ENCODE measurements at regions not wholly inside any gene's neighbourhood (a gene's known extent, or its start where the extent isn't known, plus 50 kb on each side); places are given as distances from the start of the nearest gene placed in this dataset.

- H2BK15ac ChIP-seq (ENCODE audit: low read depth, low read length): no peak overlapping the region
- TF ChIP-seq BHLHE40 (IDR thresholded peaks at IDR 0.05; ENCODE audit: low read depth, low read length) (no peak), MXI1 (IDR thresholded peaks at IDR 0.05; ENCODE audit: borderline replicate concordance, low read depth, low read length) (no peak), RAD21 (IDR thresholded peaks at IDR 0.05; ENCODE audit: low read length) (no peak), ELK1 (IDR thresholded peaks at IDR 0.05; ENCODE audit: borderline replicate concordance, low read depth, low read length) (no peak)
- no peaks in the 10 kb centered on the region for H3K36me3 ChIP-seq (ENCODE audit: control insufficient read depth, insufficient read depth, low read length)
- no peaks in the 10 kb centered on the region for H3K79me1 ChIP-seq (ENCODE audit: low read depth in 1 of 2, low read length in 2 of 2)
- no peak overlapping the region for H3K27ac ChIP-seq (ENCODE audit: insufficient read depth, low read length)
- CTCF ChIA-PET: no interaction called here
- H2BK5ac ChIP-seq (ENCODE audit: low read depth, low read length, poor library complexity, severe bottlenecking): no peak overlapping the region
- no peak overlapping the region for H3K4me3 ChIP-seq (ENCODE audit: insufficient read depth, low read depth, low read length)
- H2BK120ac ChIP-seq (ENCODE audit: low read depth, low read length): no peak overlapping the region
- intact Hi-C loops (cut with micrococcal nuclease): no loop called here
- no peak overlapping the region for H2AK5ac ChIP-seq (ENCODE audit: low read depth, low read length)
- no peaks in the 10 kb centered on the region for H4K20me1 ChIP-seq (ENCODE audit: insufficient read depth, low read length)
- no peaks in the 10 kb centered on the region for H3K27me3 ChIP-seq (ENCODE audit: control insufficient read depth, insufficient read depth, low read length)
- POLR2A ChIA-PET (ENCODE audit: unreplicated experiment): no interaction called here
- H3K9me3 ChIP-seq (ENCODE audit: control insufficient read depth, insufficient read depth, low read length): peaks cover 20% of the 10 kb centered on the region
- no peak overlapping the region for H3K18ac ChIP-seq (ENCODE audit: low read depth, low read length)
- H4K91ac ChIP-seq (ENCODE audit: insufficient read depth, low read depth, low read length): no peak overlapping the region
- H2BK20ac ChIP-seq (ENCODE audit: low read depth, low read length): no peak overlapping the region
- BruUV-seq (replicated peaks): no TSS peak
- H2AFZ ChIP-seq (replicated peaks; ENCODE audit: low read length, poor library complexity): no peak overlapping the region
- no peak for ATAC-seq (ENCODE audit: low read depth)
- DNase-seq: no peak
- in situ Hi-C loops (cut with MboI; ENCODE audit: low sequenced_read_pairs): no loop called here
- no peak overlapping the region for H3K23ac ChIP-seq (ENCODE audit: low read depth, low read length)
- dilution Hi-C loops (cut with HindIII; ENCODE audit: low sequenced_read_pairs, unreplicated experiment): no loop called here
- H3K9ac ChIP-seq (ENCODE audit: low read depth, low read length): no peak overlapping the region
- H4K8ac ChIP-seq (ENCODE audit: low read depth in 2 of 2, low read length in 2 of 2): no peak overlapping the region
- H2AK9ac ChIP-seq (replicated peaks; ENCODE audit: low read depth, low read length, poor library complexity): no peak overlapping the region
- H3K14ac ChIP-seq (replicated peaks; ENCODE audit: low read depth, low read length): no peak overlapping the region
- no peaks in the 10 kb centered on the region for H3K4me1 ChIP-seq (ENCODE audit: control insufficient read depth, insufficient read depth, low read length)
- H3K9me1 ChIP-seq (ENCODE audit: insufficient read depth, low read length): no peaks in the 10 kb centered on the region
- H3K4ac ChIP-seq (ENCODE audit: low read depth, low read length): no peak overlapping the region
- H3K4me2 ChIP-seq (ENCODE audit: low read depth, low read length): no peak overlapping the region
- H4K5ac ChIP-seq (ENCODE audit: low read depth, low read length): no peak overlapping the region
- no peak overlapping the region for H3K56ac ChIP-seq (ENCODE audit: extremely low read depth, insufficient read depth, low read length)
- 100% methylated on average over 1 of the region's 8 CpGs; no CpG with 5 or more reads in 1 of the 2 experiments for WGBS, 2 experiments (ENCODE audit: extremely low coverage in 2 of 2, insufficient read length in 1 of 2)
These were observed 55.4 kb upstream of the FGFR2 start for GRCh38 chr10:121653608-121654007.

Data from IMR-90 (cell line).